GM19395 (cell line): ENCODE measurements at regions not wholly inside any gene's neighbourhood (a gene's known extent, or its start where the extent isn't known, plus 50 kb on each side); places are given as distances from the start of the nearest gene placed in this dataset.

ENCODE experiments used
- ATAC-seq: cut with Tn5 transposase; IDR thresholded peaks from one replicate; pipeline ENCODE4 v1.9.1; 2021; ENCODE audit warnings: mild to moderate bottlenecking, moderate library complexity; ENCODE audit not compliant: unreplicated experiment

GRCh38 chr6:91350146-91350908 is 763.5 kb upstream of the MAP3K7 start:
- ATAC-seq: no peak

- no peak for ATAC-seq
Measured at GRCh38 chr6:91341473-91341872, 754.6 kb upstream of the MAP3K7 start.

- no peak for ATAC-seq
Measured at GRCh38 chr6:91340896-91341395, 754.1 kb upstream of the MAP3K7 start.

- no peak for ATAC-seq
Measured at GRCh38 chr6:91337967-91338366, 751.1 kb upstream of the MAP3K7 start.

GRCh38 chr6:91330896-91331295 is 744.0 kb upstream of the MAP3K7 start:
- ATAC-seq: no peak

GRCh38 chr6:91328241-91328640 is 741.4 kb upstream of the MAP3K7 start:
- no peak for ATAC-seq

- ATAC-seq: no peak
Measured at GRCh38 chr6:91324711-91325110, 737.8 kb upstream of the MAP3K7 start.

GRCh38 chr6:91317984-91318383 is 731.1 kb upstream of the MAP3K7 start:
- no peak for ATAC-seq

- ATAC-seq: no peak
Measured at GRCh38 chr6:91317247-91317835, 730.5 kb upstream of the MAP3K7 start.

- ATAC-seq: no peak
Measured at GRCh38 chr6:91310178-91310577, 723.3 kb upstream of the MAP3K7 start.

GRCh38 chr6:91305755-91306154 is 718.9 kb upstream of the MAP3K7 start:
- ATAC-seq: no peak

GRCh38 chr6:91304521-91304920 is 717.6 kb upstream of the MAP3K7 start:
- no peak for ATAC-seq

- no peak for ATAC-seq
Measured at GRCh38 chr6:91303326-91303725, 716.5 kb upstream of the MAP3K7 start.

GRCh38 chr6:91299544-91300491 is 712.9 kb upstream of the MAP3K7 start:
- no peak for ATAC-seq

GRCh38 chr6:91298543-91299145 is 711.8 kb upstream of the MAP3K7 start:
- no peak for ATAC-seq

GRCh38 chr6:91293395-91293794 is 706.5 kb upstream of the MAP3K7 start:
- ATAC-seq: no peak

- ATAC-seq: no peak
Measured at GRCh38 chr6:91291071-91291470, 704.2 kb upstream of the MAP3K7 start.

- ATAC-seq: no peak
Measured at GRCh38 chr6:91288741-91289140, 701.9 kb upstream of the MAP3K7 start.

- ATAC-seq: no peak
Measured at GRCh38 chr6:91281901-91282300, 695.0 kb upstream of the MAP3K7 start.

GRCh38 chr6:91280494-91280830 is 693.6 kb upstream of the MAP3K7 start:
- no peak for ATAC-seq
